Naive thymus-derived CD4-positive, alpha-beta T cell (primary cell): ENCODE measurements at regions not wholly inside any gene's neighbourhood (a gene's known extent, or its start where the extent isn't known, plus 50 kb on each side); places are given as distances from the start of the nearest gene placed in this dataset.

Experiments used
- ATAC-seq: fragments of 150-1000 bp; cut with Tn5 transposase; 2 replicates; pipeline ENCODE4 v1.10.0; 2021; ENCODE audit warnings: mild to moderate bottlenecking, moderate library complexity
- CTCF ChIA-PET: fragments of 350-600 bp; sonication (Branson Sonifier 250); formaldehyde crosslinking; loops from one replicate; lab custom pipeline; 2021; ENCODE audit warnings: antibody characterized with exemption; lab: Charles Lee
- POLR2A ChIA-PET: fragments of 350-600 bp; sonication (Branson Sonifier 250); formaldehyde crosslinking; loops from one replicate; lab custom pipeline; 2021; ENCODE audit warnings: antibody characterized with exemption, inconsistent platforms; lab: Charles Lee
- DNase-seq, 9 donors: peaks; one replicate each; pipeline versions ENCODE4 v3.0.0 to v3.0.0-alpha.2; 2020 to 2022; ENCODE audit warnings: mixed read lengths in 1 of 9
- H3K27ac ChIP-seq: one replicate; pipeline ENCODE4 v1.7.0; 2013; ENCODE audit warnings: mild to moderate bottlenecking, low read depth, low read length, moderate library complexity
- H3K27me3 ChIP-seq, 2 donors: one replicate each; pipeline ENCODE4 v1.7.0; 2013; ENCODE audit warnings: low read length in 2 of 2, mild to moderate bottlenecking in 2 of 2, moderate library complexity in 2 of 2; ENCODE audit not compliant: control insufficient read depth in 2 of 2, insufficient read depth in 2 of 2
- H3K36me3 ChIP-seq, 3 experiments: 1 replicate in 2 of 3; 2 replicates in 1 of 3; pipeline ENCODE4 v1.7.0; 2013; ENCODE audit warnings: low read length in 3 of 3, mild to moderate bottlenecking in 3 of 3, moderate library complexity in 1 of 3; ENCODE audit not compliant: insufficient read depth in 3 of 3, control insufficient read depth in 2 of 3
- H3K4me1 ChIP-seq, 2 donors: one replicate each; pipeline ENCODE4 v1.7.0; 2013; ENCODE audit warnings: low read length in 2 of 2, mild to moderate bottlenecking in 2 of 2, moderate library complexity in 1 of 2; ENCODE audit not compliant: control insufficient read depth in 2 of 2, insufficient read depth in 2 of 2
- H3K4me3 ChIP-seq: 2 replicates; pipeline ENCODE4 v1.7.0; 2013; ENCODE audit warnings: mild to moderate bottlenecking, low read length
- H3K9me3 ChIP-seq, 3 experiments: 1 replicate in 2 of 3; 2 replicates in 1 of 3; pipeline ENCODE4 v1.7.0; 2013; ENCODE audit warnings: low read length in 3 of 3; ENCODE audit not compliant: control insufficient read depth in 2 of 3
- H3K27ac Mint-ChIP-seq, 9 donors: one replicate each; pipeline ENCODE4 v1.8.0; 2020 to 2022; ENCODE audit warnings: mixed read lengths in 9 of 9, mild to moderate bottlenecking in 8 of 9, moderate library complexity in 5 of 9, inconsistent platforms in 2 of 9
- H3K27me3 Mint-ChIP-seq, 5 donors: one replicate each; pipeline ENCODE4 v1.8.0; 2021 to 2022; ENCODE audit warnings: mixed read lengths in 5 of 5, mild to moderate bottlenecking in 1 of 5
- H3K36me3 Mint-ChIP-seq, 5 donors: one replicate each; pipeline ENCODE4 v1.8.0; 2020 to 2022; ENCODE audit warnings: mixed read lengths in 5 of 5, mild to moderate bottlenecking in 3 of 5, inconsistent platforms in 1 of 5
- H3K4me1 Mint-ChIP-seq, 7 donors: one replicate each; pipeline ENCODE4 v1.8.0; 2020 to 2022; ENCODE audit warnings: mixed read lengths in 7 of 7, mild to moderate bottlenecking in 3 of 7, inconsistent platforms in 1 of 7
- H3K4me3 Mint-ChIP-seq, 10 donors: one replicate each; pipeline ENCODE4 v1.8.0; 2020 to 2022; ENCODE audit warnings: mild to moderate bottlenecking in 10 of 10, mixed read lengths in 10 of 10, moderate library complexity in 6 of 10, inconsistent platforms in 2 of 10
- H3K9me3 Mint-ChIP-seq, 11 donors: one replicate each; pipeline ENCODE4 v1.8.0; 2020 to 2022; ENCODE audit warnings: mixed read lengths in 11 of 11, mild to moderate bottlenecking in 4 of 11, inconsistent platforms in 1 of 11, moderate library complexity in 1 of 11
- intact Hi-C, 2 donors: fragments of 100-400 bp; cut with micrococcal nuclease; formaldehyde crosslinking; loops; one replicate each; pipeline ENCODE4 v1.15.1; 2023

DNA sequence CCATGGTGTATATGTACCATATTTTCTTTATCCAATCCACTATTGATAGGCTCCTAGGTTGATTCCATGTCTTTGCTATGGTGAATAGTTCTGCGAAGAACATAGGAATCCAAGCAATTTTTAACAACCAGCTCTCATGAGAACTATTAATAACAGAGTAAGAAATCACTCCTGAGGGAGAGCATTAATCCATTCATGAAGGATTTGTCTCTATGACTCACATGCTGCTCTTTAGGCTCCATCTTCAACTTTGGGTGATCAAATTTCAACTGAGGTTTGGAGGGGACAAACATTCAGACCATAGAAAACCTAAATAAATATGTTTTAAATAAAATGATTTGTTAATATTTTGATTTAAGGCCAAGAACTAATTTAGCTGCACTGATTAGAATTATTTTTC lies 147.4 kb downstream of the NSUN3 start:
- ChIA-PET CTCF (no interaction called here), POLR2A (no interaction called here)
- Histone ChIP-seq H3K4me1 (no peaks in the 10 kb centered on the region), H3K9me3 (no peaks in the 10 kb centered on the region), H3K27me3 (no peaks in the 10 kb centered on the region), H3K27ac (no peak overlapping the region), H3K4me3 (no peak overlapping the region), H3K36me3 (no peaks in the 10 kb centered on the region)
- H3K9me3 Mint-ChIP-seq = peaks cover 0 to 6% (median 2%) of the 10 kb centered on the region in 11 donors
- no peaks in the 10 kb centered on the region for H3K36me3 Mint-ChIP-seq
- H3K27me3 Mint-ChIP-seq = peaks cover 0 to 6% (median 0%) of the 10 kb centered on the region in 5 donors
- intact Hi-C loops = no loop called here
- H3K27ac Mint-ChIP-seq = no peak overlapping the region
- H3K4me1 Mint-ChIP-seq = no peaks in the 10 kb centered on the region
- no peak for ATAC-seq
- DNase-seq = no peak
- no peak overlapping the region for H3K4me3 Mint-ChIP-seq

DNA sequence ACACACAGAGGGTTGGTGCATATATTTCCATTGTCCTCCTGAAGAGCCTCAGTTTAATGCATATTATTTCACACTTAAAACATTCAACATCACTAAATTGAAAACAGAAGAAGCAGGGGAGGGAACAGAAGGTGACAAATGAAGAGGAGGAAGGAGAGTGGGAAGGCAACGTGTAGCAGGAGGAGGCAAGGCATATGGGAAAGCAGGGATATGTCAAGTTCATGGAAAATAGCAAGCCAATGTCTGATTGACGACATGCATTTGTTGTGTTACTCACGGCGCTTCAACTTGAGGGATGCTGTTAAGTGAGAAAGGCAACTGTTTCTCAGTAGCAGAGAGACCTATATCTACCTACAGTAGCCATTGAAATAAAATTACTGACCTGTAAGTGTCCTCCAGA lies 154.5 kb downstream of the NSUN3 start:
- Histone ChIP-seq H3K4me3 (no peak overlapping the region), H3K27ac (no peak overlapping the region), H3K4me1 (no peaks in the 10 kb centered on the region), H3K9me3 (no peaks in the 10 kb centered on the region), H3K27me3 (no peaks in the 10 kb centered on the region), H3K36me3 (no peaks in the 10 kb centered on the region)
- ATAC-seq (no peak), DNase-seq (no peak)
- no peaks in the 10 kb centered on the region for H3K4me1 Mint-ChIP-seq
- ChIA-PET POLR2A (no interaction called here), CTCF (no interaction called here)
- no peak overlapping the region for H3K27ac Mint-ChIP-seq
- H3K4me3 Mint-ChIP-seq = no peak overlapping the region
- H3K27me3 Mint-ChIP-seq = peaks cover 0 to 3% (median 0%) of the 10 kb centered on the region in 5 donors
- intact Hi-C loops = no loop called here
- peaks cover 0 to 15% (median 7%) of the 10 kb centered on the region in 11 donors for H3K9me3 Mint-ChIP-seq
- no peaks in the 10 kb centered on the region for H3K36me3 Mint-ChIP-seq

- Histone ChIP-seq H3K4me3 (no peak overlapping the region), H3K9me3 (no peaks in the 10 kb centered on the region), H3K27ac (no peak overlapping the region), H3K36me3 (no peaks in the 10 kb centered on the region), H3K4me1 (no peaks in the 10 kb centered on the region), H3K27me3 (no peaks in the 10 kb centered on the region)
- ChIA-PET POLR2A (no interaction called here), CTCF (no interaction called here)
- intact Hi-C loops = no loop called here
- Mint-ChIP-seq H3K9me3 (peaks cover 3 to 22% (median 9%) of the 10 kb centered on the region in 11 donors), H3K27me3 (peaks cover 0 to under 1% (median 0%) of the 10 kb centered on the region in 5 donors), H3K36me3 (no peaks in the 10 kb centered on the region), H3K4me3 (no peak overlapping the region), H3K4me1 (no peaks in the 10 kb centered on the region), H3K27ac (no peak overlapping the region)
- DNase-seq (no peak), ATAC-seq (no peak)
These were observed 157.6 kb downstream of the NSUN3 start for GRCh38 chr3:94220426-94220825.

- no peak overlapping the region for H3K4me3 Mint-ChIP-seq
- no peak overlapping the region for H3K27ac ChIP-seq
- POLR2A ChIA-PET = no interaction called here
- CTCF ChIA-PET = no interaction called here
- no peaks in the 10 kb centered on the region for H3K4me1 ChIP-seq
- H3K4me1 Mint-ChIP-seq = no peaks in the 10 kb centered on the region
- no peaks in the 10 kb centered on the region for H3K36me3 ChIP-seq
- H3K36me3 Mint-ChIP-seq = no peaks in the 10 kb centered on the region
- H3K4me3 ChIP-seq = no peak overlapping the region
- intact Hi-C loops = no loop called here
- ATAC-seq = no peak
- H3K9me3 Mint-ChIP-seq = peaks cover 3 to 22% (median 9%) of the 10 kb centered on the region in 11 donors
- no peak for DNase-seq
- H3K9me3 ChIP-seq = no peaks in the 10 kb centered on the region
- no peak overlapping the region for H3K27ac Mint-ChIP-seq
- H3K27me3 ChIP-seq = no peaks in the 10 kb centered on the region
- peaks cover 0 to 7% (median 3%) of the 10 kb centered on the region in 5 donors for H3K27me3 Mint-ChIP-seq
These were observed 159.0 kb downstream of the NSUN3 start for GRCh38 chr3:94221829-94222228.

DNA sequence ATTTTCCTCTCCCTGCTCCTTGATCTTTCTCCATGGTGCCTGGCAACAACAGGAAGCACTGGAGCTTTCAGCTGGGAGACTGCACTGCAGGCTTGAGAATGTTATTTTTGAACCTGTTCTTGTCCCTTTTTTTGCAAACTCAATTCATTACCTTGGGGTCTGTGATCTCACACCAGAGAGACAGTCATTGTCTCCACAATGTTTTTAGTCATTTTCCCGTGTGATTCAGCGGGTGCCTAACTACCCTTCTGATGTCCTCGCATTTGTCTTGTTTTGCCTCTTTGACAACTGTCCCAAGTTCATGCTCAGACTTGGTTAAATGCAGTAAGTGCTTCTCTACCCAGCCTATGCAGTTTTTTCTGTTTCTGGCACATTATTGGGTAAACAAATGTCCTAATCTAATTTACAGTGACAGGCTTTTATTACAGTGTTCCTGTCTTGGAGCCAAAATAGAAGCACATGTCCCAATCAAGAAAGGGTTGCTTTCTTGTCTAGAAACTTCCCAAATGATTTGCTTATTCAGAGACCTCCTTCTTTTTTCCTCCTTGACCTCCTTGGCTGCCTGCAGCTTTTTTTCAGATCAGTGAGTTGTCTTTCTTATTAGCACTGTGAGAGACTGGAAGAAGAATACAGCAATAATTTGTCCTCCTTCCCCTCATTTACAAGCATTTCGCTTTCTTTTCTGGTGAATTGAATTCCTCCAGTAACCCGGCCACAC lies 162.4 kb downstream of the NSUN3 start:
- intact Hi-C loops = no loop called here
- Mint-ChIP-seq H3K9me3 (peaks cover 3 to 22% (median 9%) of the 10 kb centered on the region in 11 donors), H3K4me3 (no peak overlapping the region), H3K27ac (no peak overlapping the region), H3K4me1 (no peaks in the 10 kb centered on the region), H3K27me3 (peaks cover 0 to 13% (median 7%) of the 10 kb centered on the region in 5 donors), H3K36me3 (no peaks in the 10 kb centered on the region)
- CTCF ChIA-PET = no interaction called here
- ATAC-seq (no peak), DNase-seq (no peak)
- POLR2A ChIA-PET = no interaction called here
- no peaks in the 10 kb centered on the region for H3K9me3 ChIP-seq
- H3K27ac ChIP-seq = no peak overlapping the region
- no peak overlapping the region for H3K4me3 ChIP-seq
- H3K36me3 ChIP-seq = no peaks in the 10 kb centered on the region
- no peaks in the 10 kb centered on the region for H3K27me3 ChIP-seq
- no peaks in the 10 kb centered on the region for H3K4me1 ChIP-seq

DNA sequence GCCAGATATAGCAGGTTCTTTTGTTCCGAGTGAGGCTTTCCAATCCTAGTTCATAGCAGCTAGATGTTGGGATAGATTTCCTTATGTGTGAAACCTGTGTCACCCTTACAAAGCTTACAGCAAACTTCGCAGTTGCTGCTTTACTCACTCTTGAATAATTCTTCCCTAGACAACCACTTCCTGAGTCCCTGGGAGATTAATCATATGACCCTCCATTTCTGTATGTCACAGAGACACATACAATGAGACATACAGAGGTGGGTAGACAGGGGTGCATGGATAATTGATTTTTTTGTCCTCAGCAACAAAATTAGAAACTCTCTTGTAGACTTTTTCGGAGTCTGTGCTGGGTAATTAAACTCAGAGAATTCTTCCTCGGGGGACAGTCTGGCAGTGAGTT lies 163.2 kb downstream of the NSUN3 start:
- intact Hi-C loops = no loop called here
- H3K36me3 ChIP-seq = no peaks in the 10 kb centered on the region
- Mint-ChIP-seq H3K4me1 (no peaks in the 10 kb centered on the region), H3K4me3 (no peak overlapping the region), H3K9me3 (peaks cover 3 to 22% (median 9%) of the 10 kb centered on the region in 11 donors), H3K36me3 (no peaks in the 10 kb centered on the region), H3K27me3 (peaks cover 0 to 13% (median 7%) of the 10 kb centered on the region in 5 donors), H3K27ac (no peak overlapping the region)
- ATAC-seq (no peak), DNase-seq (no peak)
- no peaks in the 10 kb centered on the region for H3K4me1 ChIP-seq
- no peaks in the 10 kb centered on the region for H3K27me3 ChIP-seq
- H3K27ac ChIP-seq = no peak overlapping the region
- ChIA-PET CTCF (no interaction called here), POLR2A (no interaction called here)
- H3K9me3 ChIP-seq = no peaks in the 10 kb centered on the region
- no peak overlapping the region for H3K4me3 ChIP-seq

- DNase-seq (no peak), ATAC-seq (no peak)
- Histone ChIP-seq H3K4me1 (no peaks in the 10 kb centered on the region), H3K4me3 (no peak overlapping the region), H3K27me3 (no peaks in the 10 kb centered on the region), H3K9me3 (no peaks in the 10 kb centered on the region), H3K27ac (no peak overlapping the region), H3K36me3 (no peaks in the 10 kb centered on the region)
- ChIA-PET CTCF (no interaction called here), POLR2A (no interaction called here)
- H3K9me3 Mint-ChIP-seq = peaks cover 0 to 22% (median 3%) of the 10 kb centered on the region in 11 donors
- peaks cover 0 to 8% (median 0%) of the 10 kb centered on the region in 5 donors for H3K27me3 Mint-ChIP-seq
- H3K36me3 Mint-ChIP-seq = no peaks in the 10 kb centered on the region
- intact Hi-C loops = no loop called here
- H3K27ac Mint-ChIP-seq = no peak overlapping the region
- H3K4me3 Mint-ChIP-seq = no peak overlapping the region
- peaks cover 0 to 3% (median 0%) of the 10 kb centered on the region in 7 donors for H3K4me1 Mint-ChIP-seq
These were observed 170.1 kb downstream of the NSUN3 start for GRCh38 chr3:94232921-94233320.
